ENCODE measurements at regions not wholly inside any gene's neighbourhood (a gene's known extent, or its start where the extent isn't known, plus 50 kb on each side); places are given as distances from the start of the nearest gene placed in this dataset.

GRCh38 chr9:107772988-107773387 lies 283.4 kb upstream of the KLF4 start:
- no peaks in the 10 kb centered on the region for H3K9me3 ChIP-seq (ENCODE audit: control insufficient read depth in 1 of 2, insufficient read depth in 1 of 2, low read depth in 1 of 2, low read length in 2 of 2)
- no peak overlapping the region for H3K27ac ChIP-seq (ENCODE audit: low read depth, low read length)
- DNase-seq (ENCODE audit: low read depth, low spot score) (no peak), ATAC-seq (no peak)
- H4K20me1 ChIP-seq (ENCODE audit: insufficient read depth) = no peaks in the 10 kb centered on the region
- no peak overlapping the region for H3K4me2 ChIP-seq (ENCODE audit: low read length)
- H3K79me2 ChIP-seq (ENCODE audit: insufficient read depth, low read length) = no peaks in the 10 kb centered on the region
- ChIA-PET POLR2A (no interaction called here), RAD21 (ENCODE audit: low non-redundant PET in 1 of 2, low total read pairs in 2 of 2, uncharacterized antibody in 2 of 2, unreplicated experiment in 2 of 2) (no interaction called here), CTCF (no interaction called here)
- BruUV-seq (replicated peaks) = no TSS peak
- H3K36me3 ChIP-seq (ENCODE audit: control insufficient read depth in 1 of 2, insufficient read depth in 2 of 2, low read length in 2 of 2) = no peaks in the 10 kb centered on the region
- H2AFZ ChIP-seq (ENCODE audit: low read depth, low read length, poor library complexity, severe bottlenecking) = no peak overlapping the region
- no peaks in the 10 kb centered on the region for H3K9me2 ChIP-seq (ENCODE audit: insufficient read depth)
- H3K9ac ChIP-seq (ENCODE audit: low read length) = no peak overlapping the region
- H3K4me3 ChIP-seq (replicated peaks in 1 of 2; ENCODE audit: low read depth in 1 of 2, low read length in 2 of 2) = no peak overlapping the region
- no peaks in the 10 kb centered on the region for H3K27me3 ChIP-seq (ENCODE audit: insufficient read depth, low read length)
- TF ChIP-seq ZNF274 (IDR thresholded peaks at IDR 0.05; ENCODE audit: low read depth, low read length) (no peak), FOSL1 (IDR thresholded peaks at IDR 0.05; ENCODE audit: low read depth) (no peak), CEBPB (IDR thresholded peaks at IDR 0.05; ENCODE audit: low read depth) (no peak), REST (IDR thresholded peaks at IDR 0.05; ENCODE audit: low read depth) (no peak), POLR2A (IDR thresholded peaks at IDR 0.05; ENCODE audit: borderline replicate concordance, extremely low read depth, insufficient read depth, insufficient read length) (no peak), EZH2 (IDR thresholded peaks at IDR 0.05) (no peak), ZFX (IDR thresholded peaks at IDR 0.05) (no peak), EZH2phosphoT487 (IDR thresholded peaks at IDR 0.05; ENCODE audit: borderline replicate concordance) (no peak)
- H3K4me1 ChIP-seq (ENCODE audit: control insufficient read depth in 1 of 2, insufficient read depth in 2 of 2, low read length in 2 of 2) = peaks cover 0 to 6% of the 10 kb centered on the region in 2 experiments; a peak in 1 of 4 replicates
- intact Hi-C loops (cut with micrococcal nuclease) = no loop called here

- POLR2A ChIA-PET = interaction anchor here (1.2 kb wide), 1 partner anchor 14 kb away, joined by 3 read pairs; no protein-coding TSS in a partner anchor
- Histone ChIP-seq H3K9ac (ENCODE audit: low read length) (no peak overlapping the region), H3K27ac (ENCODE audit: low read depth, low read length) (no peak overlapping the region), H3K36me3 (ENCODE audit: control insufficient read depth in 1 of 2, insufficient read depth in 2 of 2, low read length in 2 of 2) (no peaks in the 10 kb centered on the region), H3K9me3 (ENCODE audit: control insufficient read depth in 1 of 2, insufficient read depth in 1 of 2, low read depth in 1 of 2, low read length in 2 of 2) (no peaks in the 10 kb centered on the region), H2AFZ (ENCODE audit: low read depth, low read length, poor library complexity, severe bottlenecking) (no peak overlapping the region), H4K20me1 (ENCODE audit: insufficient read depth) (no peaks in the 10 kb centered on the region), H3K4me3 (replicated peaks in 1 of 2; ENCODE audit: low read depth in 1 of 2, low read length in 2 of 2) (no peak overlapping the region), H3K27me3 (ENCODE audit: insufficient read depth, low read length) (no peaks in the 10 kb centered on the region), H3K4me1 (ENCODE audit: control insufficient read depth in 1 of 2, insufficient read depth in 2 of 2, low read length in 2 of 2) (peaks cover 0 to 6% of the 10 kb centered on the region in 2 experiments; a peak in 1 of 4 replicates), H3K79me2 (ENCODE audit: insufficient read depth, low read length) (no peaks in the 10 kb centered on the region), H3K4me2 (ENCODE audit: low read length) (no peak overlapping the region), H3K9me2 (ENCODE audit: insufficient read depth) (no peaks in the 10 kb centered on the region)
- CTCF ChIA-PET = no interaction called here
- ATAC-seq (no peak), DNase-seq (ENCODE audit: low read depth, low spot score) (no peak)
- intact Hi-C loops (cut with micrococcal nuclease) = no loop called here
- no TSS peak for BruUV-seq (replicated peaks)
- RAD21 ChIA-PET (ENCODE audit: low non-redundant PET in 1 of 2, low total read pairs in 2 of 2, uncharacterized antibody in 2 of 2, unreplicated experiment in 2 of 2) = no interaction called here
- TF ChIP-seq ZBTB33 (IDR thresholded peaks at IDR 0.05; ENCODE audit: extremely low read depth, insufficient replicate concordance, low read length) = no peak
- TF ChIP-seq SRF (IDR thresholded peaks at IDR 0.05; ENCODE audit: low read depth) = no peak
- no peak for TF ChIP-seq RAD21 (IDR thresholded peaks at IDR 0.05; ENCODE audit: low read depth)
- no peak for TF ChIP-seq ELF1 (IDR thresholded peaks at IDR 0.05; ENCODE audit: borderline replicate concordance, low read depth)
- no peak for TF ChIP-seq CBX3 (IDR thresholded peaks at IDR 0.05; ENCODE audit: low read depth)
- TF ChIP-seq ZNF274 (IDR thresholded peaks at IDR 0.05; ENCODE audit: low read depth, low read length) = no peak
- no peak for TF ChIP-seq ATF3 (IDR thresholded peaks at IDR 0.05)
- no peak for TF ChIP-seq POLR2AphosphoS5 (IDR thresholded peaks at IDR 0.05; ENCODE audit: low read depth, low read length)
- TF ChIP-seq CEBPB (IDR thresholded peaks at IDR 0.05; ENCODE audit: low read depth) = no peak
- TF ChIP-seq FOSL1 (IDR thresholded peaks at IDR 0.05; ENCODE audit: low read depth) = no peak
- no peak for TF ChIP-seq EZH2phosphoT487 (IDR thresholded peaks at IDR 0.05; ENCODE audit: borderline replicate concordance)
- TF ChIP-seq MAX (IDR thresholded peaks at IDR 0.05) = no peak
Measured at GRCh38 chr9:107770716-107771115, 281.1 kb upstream of the KLF4 start.

Data from HCT116 (cell line).